HCT116 (cell line): ENCODE measurements at regions not wholly inside any gene's neighbourhood (a gene's known extent, or its start where the extent isn't known, plus 50 kb on each side); places are given as distances from the start of the nearest gene placed in this dataset.

Experiments used
- ATAC-seq: fragments of 200-7000 bp; cut with Tn5 transposase; 2 replicates; pipeline ENCODE4 v1.9.1; 2020; ENCODE audit warnings: mild to moderate bottlenecking, moderate library complexity
- BruUV-seq: library from RNA; stranded (reverse); fragments of 400-500 nt; replicated peaks from 2 replicates; lab custom pipeline; 2021; lab: Mats Ljungman, UMichigan
- CTCF ChIA-PET: fragments of 300-600 bp; sonication (Branson Sonifier 250); formaldehyde crosslinking; loops from one replicate; lab custom pipeline; 2021; ENCODE audit warnings: antibody characterized with exemption; lab: Charles Lee
- POLR2A ChIA-PET: fragments of 300-600, 350-600 bp; sonication (Branson Sonifier 250); formaldehyde crosslinking; loops from one replicate; lab custom pipeline; 2021; ENCODE audit warnings: antibody characterized with exemption; lab: Charles Lee
- RAD21 ChIA-PET, 2 experiments: fragments of 300-600 bp; sonication (Branson Sonifier 250); formaldehyde crosslinking; loops; one replicate each; lab custom pipeline; 2023; ENCODE audit warnings: low total read pairs in 2 of 2; ENCODE audit not compliant: uncharacterized antibody in 2 of 2, unreplicated experiment in 2 of 2, low non-redundant PET in 1 of 2; lab: Charles Lee
- DNase-seq: peaks from one replicate; pipeline ENCODE4 v3.0.0-alpha.2; 2010; ENCODE audit warnings: low read depth, low spot score
- H2AFZ ChIP-seq: fragments of 200-600 bp; shearing (Covaris generic), sonication (generic); 2 replicates; pipeline ENCODE4 v1.6.1; 2017; ENCODE audit warnings: low read depth, mixed run types, mixed read lengths, antibody characterized with exemption, low read length; ENCODE audit not compliant: poor library complexity, severe bottlenecking
- H3K27ac ChIP-seq: 2 replicates; pipeline ENCODE4 v1.5.1; 2012; ENCODE audit warnings: low read depth, low read length
- H3K27me3 ChIP-seq: fragments of 200-600 bp; sonication (generic); 2 replicates; pipeline ENCODE4 v1.6.1; 2016; ENCODE audit warnings: mixed run types, low read length, mixed read lengths; ENCODE audit not compliant: insufficient read depth
- H3K36me3 ChIP-seq, 2 experiments: fragments of 200-500 bp in 1 of 2; fragments of 200-600 bp in 1 of 2; sonication (Bioruptor generic) in 1 of 2; sonication (generic) in 1 of 2; 2 replicates each; pipeline versions ENCODE4 v1.5.1 to v1.6.1; 2014 to 2016; ENCODE audit warnings: low read length in 2 of 2, inconsistent platforms in 1 of 2, mixed read lengths in 1 of 2, mixed run types in 1 of 2; ENCODE audit not compliant: insufficient read depth in 2 of 2, control insufficient read depth in 1 of 2
- H3K4me1 ChIP-seq, 2 experiments: fragments of 200-600 bp in 1 of 2; sonication (generic) in 1 of 2; 2 replicates each; pipeline versions ENCODE4 v1.5.1 to v1.6.1; 2012 to 2017; ENCODE audit warnings: low read length in 2 of 2, inconsistent platforms in 1 of 2, mild to moderate bottlenecking in 1 of 2, mixed read lengths in 1 of 2, mixed run types in 1 of 2, moderate library complexity in 1 of 2; ENCODE audit not compliant: insufficient read depth in 2 of 2, control insufficient read depth in 1 of 2
- H3K4me2 ChIP-seq: fragments of 200-600 bp; sonication (generic); 2 replicates; pipeline ENCODE4 v1.6.1; 2017; ENCODE audit warnings: mixed run types, low read length, mixed read lengths
- H3K4me3 ChIP-seq, 2 experiments: fragments of 200-600 bp in 1 of 2; sonication (generic) in 1 of 2; replicated peaks in 1 of 2; 2 replicates each; pipeline ENCODE4 v1.5.1; 2011 to 2016; ENCODE audit warnings: low read length in 2 of 2, control low read depth in 1 of 2, low read depth in 1 of 2, mild to moderate bottlenecking in 1 of 2, mixed read lengths in 1 of 2, mixed run types in 1 of 2
- H3K79me2 ChIP-seq: fragments of 200-600 bp; sonication (generic); 2 replicates; pipeline ENCODE4 v1.6.1; 2017; ENCODE audit warnings: mild to moderate bottlenecking, mixed run types, low read length, moderate library complexity, mixed read lengths; ENCODE audit not compliant: insufficient read depth
- H3K9ac ChIP-seq: fragments of 200-600 bp; sonication (generic); 2 replicates; pipeline ENCODE4 v1.6.1; 2016; ENCODE audit warnings: low read length, mixed read lengths
- H3K9me2 ChIP-seq: fragments of 200-600 bp; sonication (generic), shearing (Covaris generic); 2 replicates; pipeline ENCODE4 v1.6.1; 2017; ENCODE audit warnings: mixed run types, mild to moderate bottlenecking, moderate library complexity; ENCODE audit not compliant: insufficient read depth
- H3K9me3 ChIP-seq, 2 experiments: fragments of 200-500 bp in 1 of 2; fragments of 200-600 bp in 1 of 2; sonication (Bioruptor generic) in 1 of 2; sonication (generic) in 1 of 2; 2 replicates each; pipeline ENCODE4 v1.6.1; 2014 to 2017; ENCODE audit warnings: low read length in 2 of 2, mixed read lengths in 2 of 2, inconsistent platforms in 1 of 2, low read depth in 1 of 2, mild to moderate bottlenecking in 1 of 2, mixed run types in 1 of 2, moderate library complexity in 1 of 2; ENCODE audit not compliant: control insufficient read depth in 1 of 2, insufficient read depth in 1 of 2
- H4K20me1 ChIP-seq: fragments of 200-600 bp; sonication (generic), shearing (Covaris generic); 2 replicates; pipeline ENCODE4 v1.6.1; 2017; ENCODE audit warnings: mixed run types, mild to moderate bottlenecking, moderate library complexity; ENCODE audit not compliant: insufficient read depth
- EGR1 ChIP-seq: IDR thresholded peaks from 2 replicates; pipeline ENCODE4 v1.6.1; 2012; ENCODE audit warnings: low read depth
- ELF1 ChIP-seq: IDR thresholded peaks from 2 replicates; pipeline ENCODE4 v1.6.1; 2012; ENCODE audit warnings: low read depth, borderline replicate concordance
- EZH2 ChIP-seq: fragments of 200-600 bp; sonication (generic); IDR thresholded peaks from 2 replicates; pipeline ENCODE4 v1.6.1; 2017; ENCODE audit warnings: antibody characterized with exemption, mixed run types
- FOSL1 ChIP-seq: IDR thresholded peaks from 2 replicates; pipeline ENCODE4 v1.6.1; 2012; ENCODE audit warnings: low read depth
- RAD21 ChIP-seq: IDR thresholded peaks from 2 replicates; pipeline ENCODE4 v1.6.1; 2012; ENCODE audit warnings: low read depth, mild to moderate bottlenecking
- intact Hi-C: fragments of 100-400 bp; cut with micrococcal nuclease; formaldehyde crosslinking; loops from 2 replicates; pipeline ENCODE4 v1.10.0; 2022
- TF ChIP-seq, protein P1 (sequence below), 3 experiments: fragments of 200-600 bp in 1 of 3; sonication (generic) in 1 of 3; IDR thresholded peaks in 2 of 3; conservative IDR thresholded peaks in 1 of 3; 2 replicates each; pipeline ENCODE4 v1.5.1; 2012 to 2017; ENCODE audit warnings: low read depth in 2 of 3, low read length in 2 of 3, antibody characterized with exemption in 1 of 3, borderline replicate concordance in 1 of 3, control low read depth in 1 of 3, mild to moderate bottlenecking in 1 of 3, mixed read lengths in 1 of 3, mixed run types in 1 of 3, moderate library complexity in 1 of 3; ENCODE audit not compliant: insufficient read depth in 1 of 3
- TF ChIP-seq, protein P2 (sequence below): IDR thresholded peaks from 2 replicates; pipeline ENCODE4 v1.6.1; 2012; ENCODE audit warnings: low read depth

DNA sequence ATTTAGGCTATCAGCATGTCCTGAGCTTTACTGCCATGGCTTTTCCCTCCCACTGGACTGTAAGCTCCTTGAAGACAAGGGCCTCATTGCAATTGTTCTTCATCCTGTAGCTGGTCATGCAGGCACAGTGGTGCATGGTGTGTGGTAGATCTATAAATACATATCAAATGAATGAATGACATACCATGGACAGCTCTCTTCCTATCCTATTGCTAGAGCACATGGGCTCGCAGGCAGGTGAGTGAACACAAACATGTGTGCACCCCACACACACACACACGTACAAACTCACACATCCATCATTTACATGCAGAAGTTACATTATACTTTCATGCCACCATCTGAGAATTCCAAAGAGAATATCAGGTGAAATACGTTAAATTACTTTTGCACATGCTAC, 172.9 kb upstream of the RUNX1 start:
- BruUV-seq, result no TSS peak
- no peaks in the 10 kb centered on the region for H3K9me3 ChIP-seq
- no peak overlapping the region for H3K4me2 ChIP-seq
- POLR2A ChIA-PET, result interaction anchor here (2.0 kb wide), 1 partner anchor 11 kb away, joined by 4 read pairs; no protein-coding TSS in a partner anchor
- H3K36me3 ChIP-seq, result no peaks in the 10 kb centered on the region
- H4K20me1 ChIP-seq, result no peaks in the 10 kb centered on the region
- ATAC-seq (no peak), DNase-seq (no peak)
- H3K79me2 ChIP-seq, result no peaks in the 10 kb centered on the region
- H3K27me3 ChIP-seq, result no peaks in the 10 kb centered on the region
- H3K9ac ChIP-seq, result no peak overlapping the region
- H3K27ac ChIP-seq, result no peak overlapping the region
- H3K9me2 ChIP-seq, result no peaks in the 10 kb centered on the region
- peaks cover 46 to 58% of the 10 kb centered on the region in 2 experiments for H3K4me1 ChIP-seq
- intact Hi-C loops, result no loop called here
- RAD21 ChIA-PET, result no interaction called here
- CTCF ChIA-PET, result no interaction called here
- H2AFZ ChIP-seq, result no peak overlapping the region
- TF ChIP-seq FOSL1 (no peak), EGR1 (no peak), ELF1 (no peak), EZH2 (no peak), RAD21 (no peak)
- TF ChIP-seq, protein P1, sequence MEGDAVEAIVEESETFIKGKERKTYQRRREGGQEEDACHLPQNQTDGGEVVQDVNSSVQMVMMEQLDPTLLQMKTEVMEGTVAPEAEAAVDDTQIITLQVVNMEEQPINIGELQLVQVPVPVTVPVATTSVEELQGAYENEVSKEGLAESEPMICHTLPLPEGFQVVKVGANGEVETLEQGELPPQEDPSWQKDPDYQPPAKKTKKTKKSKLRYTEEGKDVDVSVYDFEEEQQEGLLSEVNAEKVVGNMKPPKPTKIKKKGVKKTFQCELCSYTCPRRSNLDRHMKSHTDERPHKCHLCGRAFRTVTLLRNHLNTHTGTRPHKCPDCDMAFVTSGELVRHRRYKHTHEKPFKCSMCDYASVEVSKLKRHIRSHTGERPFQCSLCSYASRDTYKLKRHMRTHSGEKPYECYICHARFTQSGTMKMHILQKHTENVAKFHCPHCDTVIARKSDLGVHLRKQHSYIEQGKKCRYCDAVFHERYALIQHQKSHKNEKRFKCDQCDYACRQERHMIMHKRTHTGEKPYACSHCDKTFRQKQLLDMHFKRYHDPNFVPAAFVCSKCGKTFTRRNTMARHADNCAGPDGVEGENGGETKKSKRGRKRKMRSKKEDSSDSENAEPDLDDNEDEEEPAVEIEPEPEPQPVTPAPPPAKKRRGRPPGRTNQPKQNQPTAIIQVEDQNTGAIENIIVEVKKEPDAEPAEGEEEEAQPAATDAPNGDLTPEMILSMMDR (IDR thresholded peaks at IDR 0.05 in 2 of 3, conservative IDR thresholded peaks at IDR 0.05 in 1 of 3; ENCODE audit: borderline replicate concordance in 1 of 3, insufficient read depth in 1 of 3, low read depth in 2 of 3, low read length in 2 of 3), result no peak
- TF ChIP-seq, protein P2, sequence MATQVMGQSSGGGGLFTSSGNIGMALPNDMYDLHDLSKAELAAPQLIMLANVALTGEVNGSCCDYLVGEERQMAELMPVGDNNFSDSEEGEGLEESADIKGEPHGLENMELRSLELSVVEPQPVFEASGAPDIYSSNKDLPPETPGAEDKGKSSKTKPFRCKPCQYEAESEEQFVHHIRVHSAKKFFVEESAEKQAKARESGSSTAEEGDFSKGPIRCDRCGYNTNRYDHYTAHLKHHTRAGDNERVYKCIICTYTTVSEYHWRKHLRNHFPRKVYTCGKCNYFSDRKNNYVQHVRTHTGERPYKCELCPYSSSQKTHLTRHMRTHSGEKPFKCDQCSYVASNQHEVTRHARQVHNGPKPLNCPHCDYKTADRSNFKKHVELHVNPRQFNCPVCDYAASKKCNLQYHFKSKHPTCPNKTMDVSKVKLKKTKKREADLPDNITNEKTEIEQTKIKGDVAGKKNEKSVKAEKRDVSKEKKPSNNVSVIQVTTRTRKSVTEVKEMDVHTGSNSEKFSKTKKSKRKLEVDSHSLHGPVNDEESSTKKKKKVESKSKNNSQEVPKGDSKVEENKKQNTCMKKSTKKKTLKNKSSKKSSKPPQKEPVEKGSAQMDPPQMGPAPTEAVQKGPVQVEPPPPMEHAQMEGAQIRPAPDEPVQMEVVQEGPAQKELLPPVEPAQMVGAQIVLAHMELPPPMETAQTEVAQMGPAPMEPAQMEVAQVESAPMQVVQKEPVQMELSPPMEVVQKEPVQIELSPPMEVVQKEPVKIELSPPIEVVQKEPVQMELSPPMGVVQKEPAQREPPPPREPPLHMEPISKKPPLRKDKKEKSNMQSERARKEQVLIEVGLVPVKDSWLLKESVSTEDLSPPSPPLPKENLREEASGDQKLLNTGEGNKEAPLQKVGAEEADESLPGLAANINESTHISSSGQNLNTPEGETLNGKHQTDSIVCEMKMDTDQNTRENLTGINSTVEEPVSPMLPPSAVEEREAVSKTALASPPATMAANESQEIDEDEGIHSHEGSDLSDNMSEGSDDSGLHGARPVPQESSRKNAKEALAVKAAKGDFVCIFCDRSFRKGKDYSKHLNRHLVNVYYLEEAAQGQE, result peak; percentile 69
- no peak overlapping the region for H3K4me3 ChIP-seq
